Brain microvascular endothelial cell (primary cell): ENCODE measurements at regions not wholly inside any gene's neighbourhood (a gene's known extent, or its start where the extent isn't known, plus 50 kb on each side); places are given as distances from the start of the nearest gene placed in this dataset.

Experiments
- DNase-seq: peaks from one replicate; pipeline ENCODE4 v3.0.0-alpha.2; 2020
- H3K27ac ChIP-seq: fragments of 250-450 bp; sonication (Bioruptor Pico); 2 replicates; pipeline ENCODE4 v1.5.1; 2020; ENCODE audit warnings: mild to moderate bottlenecking, moderate library complexity
- H3K27me3 ChIP-seq: fragments of 250-450 bp; sonication (Bioruptor Pico); replicated peaks from 2 replicates; pipeline ENCODE4 v1.5.1; 2020; ENCODE audit warnings: mild to moderate bottlenecking
- H3K36me3 ChIP-seq: fragments of 250-450 bp; sonication (Bioruptor Pico); replicated peaks from 2 replicates; pipeline ENCODE4 v1.5.1; 2020; ENCODE audit warnings: mild to moderate bottlenecking
- H3K4me3 ChIP-seq: 2 replicates; pipeline ENCODE4 v1.5.1; 2011; ENCODE audit warnings: low read depth, mild to moderate bottlenecking, control low read depth, low read length, moderate library complexity
- CTCF ChIP-seq: IDR thresholded peaks from 2 replicates; pipeline ENCODE4 v1.5.1; 2011; ENCODE audit warnings: low read depth, mild to moderate bottlenecking, moderate library complexity, low read length, control low read depth, inconsistent platforms; ENCODE audit errors: missing control alignments
- in situ Hi-C: cut with HindIII; loops from 2 replicates; pipeline ENCODE4 v1.10.0; 2017; ENCODE audit warnings: low sequenced_read_pairs, low pct_ligation_motif_present

- Histone ChIP-seq H3K27ac (no peak overlapping the region), H3K27me3 (no peaks in the 10 kb centered on the region), H3K4me3 (no peak overlapping the region), H3K36me3 (no peaks in the 10 kb centered on the region)
- DNase-seq = no peak
- no peak for TF ChIP-seq CTCF
- in situ Hi-C loops = no loop called here
Observed at GRCh38 chr6:122337645-122338044, 61.8 kb upstream of the HSF2 start.

GRCh38 chr6:122339661-122340060, 59.8 kb upstream of the HSF2 start:
- in situ Hi-C loops = no loop called here
- Histone ChIP-seq H3K36me3 (no peaks in the 10 kb centered on the region), H3K27ac (no peak overlapping the region)

GRCh38 chr6:122347280-122347679, 52.2 kb upstream of the HSF2 start:
- no peak overlapping the region for H3K4me3 ChIP-seq
- no peak for TF ChIP-seq CTCF
- no peaks in the 10 kb centered on the region for H3K27me3 ChIP-seq
- no peak overlapping the region for H3K27ac ChIP-seq
- H3K36me3 ChIP-seq = no peaks in the 10 kb centered on the region
- no peak for DNase-seq
- in situ Hi-C loops = no loop called here

More at GRCh38 chr6:122339661-122340060, 59.8 kb upstream of the HSF2 start:
- Histone ChIP-seq H3K4me3 (no peak overlapping the region), H3K27me3 (no peaks in the 10 kb centered on the region)
- TF ChIP-seq CTCF = no peak
- no peak for DNase-seq

DNA sequence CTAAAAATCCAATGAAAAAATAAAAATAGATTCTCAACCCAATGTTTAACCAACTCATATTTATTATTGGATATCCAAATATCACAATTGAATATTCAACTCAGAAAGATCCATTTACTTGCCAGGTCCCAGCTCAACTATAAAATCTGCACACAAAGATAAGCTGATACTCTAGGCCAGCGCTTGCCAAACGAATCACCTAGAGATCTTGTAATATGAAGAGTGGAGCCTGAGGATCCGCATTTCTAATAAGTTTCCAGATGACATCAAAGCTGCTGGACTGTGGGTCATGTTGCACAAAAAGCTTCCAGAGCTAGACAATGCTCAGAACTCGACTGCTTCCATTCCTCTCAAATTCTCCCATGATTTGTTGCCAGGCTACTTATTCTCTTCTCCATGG, 51.7 kb upstream of the HSF2 start:
- Histone ChIP-seq H3K27ac (no peak overlapping the region), H3K27me3 (no peaks in the 10 kb centered on the region), H3K36me3 (no peaks in the 10 kb centered on the region), H3K4me3 (no peak overlapping the region)
- TF ChIP-seq CTCF = no peak
- in situ Hi-C loops = no loop called here
- no peak for DNase-seq
